DMS53 treated with DMSO at 0.1 percent for 48 hours (cell line): ENCODE measurements at regions not wholly inside any gene's neighbourhood (a gene's known extent, or its start where the extent isn't known, plus 50 kb on each side); places are given as distances from the start of the nearest gene placed in this dataset.
"Not testable (repeated sequence)": the region's sequence is repeated elsewhere in the genome, so short reads cannot be mapped to it uniquely, and the experiment has no call there.

Experiments used
- DNase-seq: peaks from one replicate; lab custom pipeline; 2025; ENCODE audit not compliant: unreplicated experiment; lab: John Stamatoyannopoulos, UW

- DNase-seq: no peak
Observed at GRCh38 chr2:64250751-64251423, 106.7 kb upstream of the PELI1 start.

GRCh38 chr2:64251497-64252250, 107.5 kb upstream of the PELI1 start:
- DNase-seq: no peak

GRCh38 chr2:64252251-64252978, 108.2 kb upstream of the PELI1 start:
- not testable (repeated sequence) for DNase-seq

- DNase-seq: not testable (repeated sequence)
Observed at GRCh38 chr2:64253421-64253820, 109.2 kb upstream of the PELI1 start.

- no peak for DNase-seq
Observed at GRCh38 chr2:64258566-64258965, 114.3 kb upstream of the PELI1 start.

GRCh38 chr2:64259312-64259711, 115.1 kb upstream of the PELI1 start:
- DNase-seq: no peak

GRCh38 chr2:64260093-64260803, 116.0 kb upstream of the PELI1 start:
- no peak for DNase-seq

- no peak for DNase-seq
Observed at GRCh38 chr2:64260817-64261216, 116.6 kb upstream of the PELI1 start.

GRCh38 chr2:64262071-64262470, 117.9 kb upstream of the PELI1 start:
- peak; percentile 71 for DNase-seq

GRCh38 chr2:64262816-64263215, 118.6 kb upstream of the PELI1 start:
- DNase-seq: no peak

- DNase-seq: peak; percentile 47
Observed at GRCh38 chr2:64263315-64263714, 119.1 kb upstream of the PELI1 start.

- DNase-seq: no peak
Observed at GRCh38 chr2:64267699-64268098, 123.5 kb upstream of the PELI1 start.

- DNase-seq: no peak
Observed at GRCh38 chr2:64268330-64269048, 124.3 kb upstream of the PELI1 start.

GRCh38 chr2:64273524-64274398, 129.5 kb upstream of the PELI1 start:
- DNase-seq: no peak

GRCh38 chr2:64274399-64275173, 130.4 kb upstream of the PELI1 start:
- no peak for DNase-seq

- no peak for DNase-seq
Observed at GRCh38 chr2:64275174-64275466, 130.9 kb upstream of the PELI1 start.

- no peak for DNase-seq
Observed at GRCh38 chr2:64276417-64277095, 132.3 kb upstream of the PELI1 start.

- no peak for DNase-seq
Observed at GRCh38 chr2:64277101-64277849, 133.1 kb upstream of the PELI1 start.
